Fibroblast of gingiva (primary cell): ENCODE measurements at regions not wholly inside any gene's neighbourhood (a gene's known extent, or its start where the extent isn't known, plus 50 kb on each side); places are given as distances from the start of the nearest gene placed in this dataset.

Experiments
- DNase-seq: peaks from one replicate; pipeline ENCODE4 v3.0.0-alpha.2; 2011; ENCODE audit warnings: low read depth

- DNase-seq, result no peak
Observed at GRCh38 chr4:126682250-126682649, 950.5 kb upstream of the INTU start.

DNA sequence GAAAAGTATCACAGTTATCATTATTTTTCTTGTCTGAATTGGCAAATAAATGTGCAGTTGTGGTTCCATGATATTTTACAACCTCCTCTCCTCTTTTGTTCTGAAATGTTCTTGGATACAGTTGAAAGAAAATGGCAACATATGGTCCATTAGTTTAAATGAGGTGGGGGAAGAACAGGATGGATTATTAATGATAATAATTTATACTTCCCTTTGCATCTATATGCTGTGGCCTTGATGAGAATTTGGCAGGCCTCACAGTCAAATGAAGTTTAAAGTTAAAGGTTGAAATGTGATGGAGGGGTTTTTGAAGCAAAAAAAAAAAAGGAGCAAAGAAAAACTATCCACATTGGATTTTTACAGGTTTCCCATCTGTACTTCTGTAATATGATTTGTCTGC is 946.3 kb upstream of the INTU start:
- no peak for DNase-seq

DNA sequence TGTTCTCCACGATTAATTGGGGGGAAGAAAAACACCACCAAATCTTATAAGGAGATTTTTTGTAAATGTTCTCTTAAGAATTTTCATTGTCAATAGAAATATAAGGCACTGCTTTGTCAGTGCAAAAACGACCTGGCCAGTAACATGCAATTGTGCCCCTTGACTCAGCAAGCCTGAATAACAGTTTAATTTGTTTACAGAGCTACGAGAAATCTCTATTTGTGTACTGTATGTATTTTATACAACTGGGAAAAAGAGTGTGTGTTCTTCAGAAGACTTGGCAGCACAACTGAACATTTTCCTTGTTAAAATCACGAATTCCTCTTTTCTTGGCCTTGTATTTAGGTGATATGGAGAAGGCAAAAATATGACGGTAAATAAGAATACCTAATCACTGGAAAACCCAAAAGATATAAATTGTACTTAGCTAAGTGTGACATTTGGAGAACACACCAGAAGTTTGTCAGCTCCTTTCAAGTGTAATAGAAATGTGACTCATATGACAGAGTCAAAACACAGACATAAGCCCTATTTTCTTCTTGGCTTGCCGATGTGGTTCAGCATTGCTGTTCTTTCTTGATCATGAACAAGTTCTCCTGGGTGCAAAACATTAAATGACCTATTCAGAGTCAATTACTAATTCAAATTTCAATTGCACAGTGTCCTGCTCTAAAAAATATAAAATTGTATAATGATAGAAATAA is 945.0 kb upstream of the INTU start:
- DNase-seq, result no peak

DNA sequence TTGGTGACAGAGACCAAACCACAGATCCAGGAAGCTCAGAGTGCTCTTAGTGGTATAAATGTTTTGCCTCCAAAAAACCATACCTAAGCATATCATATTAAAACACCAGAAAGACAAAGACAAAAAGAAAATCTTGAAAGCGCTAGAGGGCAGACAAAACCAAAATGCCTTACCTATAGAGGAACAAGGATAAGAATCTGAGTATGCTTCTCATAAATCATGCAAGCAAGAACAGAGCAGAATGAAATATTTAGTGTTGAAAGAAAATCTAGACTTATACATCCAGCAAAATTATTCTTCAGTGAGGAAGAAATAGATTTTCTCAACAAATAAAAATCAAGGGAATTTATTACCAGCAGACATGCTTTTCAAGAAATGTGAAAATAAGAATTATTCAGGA is 941.0 kb upstream of the INTU start:
- DNase-seq, result no peak

DNA sequence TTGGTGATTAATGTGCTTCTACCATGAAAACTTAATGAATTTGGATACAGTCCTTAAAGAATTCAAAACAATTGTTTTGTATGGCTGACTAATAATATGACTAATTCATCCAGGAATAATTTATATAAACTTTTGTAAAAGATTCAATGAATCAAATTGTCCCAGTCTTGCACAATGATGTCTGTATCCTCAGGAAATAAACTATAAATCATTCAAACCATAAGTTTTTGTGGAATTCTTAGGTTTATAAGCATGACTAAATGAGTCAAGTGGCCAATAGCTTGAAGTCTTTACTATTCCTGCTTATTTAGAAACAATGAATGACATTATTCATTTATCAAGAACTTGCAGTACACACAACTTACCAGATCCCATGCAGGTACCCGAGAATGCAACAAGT is 935.0 kb upstream of the INTU start:
- peak; percentile 53 for DNase-seq

- DNase-seq, result no peak
Observed at GRCh38 chr4:126698224-126698623, 934.5 kb upstream of the INTU start.

- peak; percentile 27 for DNase-seq
Observed at GRCh38 chr4:126701756-126702155, 931.0 kb upstream of the INTU start.

- no peak for DNase-seq
Observed at GRCh38 chr4:126702747-126703146, 930.0 kb upstream of the INTU start.

GRCh38 chr4:126705266-126705665 is 927.5 kb upstream of the INTU start:
- peak; percentile 42 for DNase-seq

GRCh38 chr4:126708716-126709115 is 924.0 kb upstream of the INTU start:
- DNase-seq, result no peak

DNA sequence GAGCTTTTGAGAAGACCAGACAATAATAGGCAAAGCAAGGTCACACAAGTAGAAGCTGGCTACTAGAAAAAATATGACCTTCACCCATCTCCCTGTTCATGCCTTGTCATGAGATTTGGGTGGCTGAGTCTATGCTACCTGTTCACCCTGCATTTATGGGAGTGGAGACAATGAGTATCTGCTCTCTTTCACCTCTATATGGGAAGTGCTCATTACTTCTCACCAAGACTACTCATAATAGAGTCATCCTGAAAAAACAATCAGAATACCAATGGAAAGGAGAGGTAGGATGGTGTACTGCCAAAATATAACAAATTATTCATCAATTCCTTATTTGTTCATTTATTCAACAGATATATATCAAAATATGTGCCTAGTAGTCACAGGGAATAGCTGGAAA is 921.8 kb upstream of the INTU start:
- no peak for DNase-seq

GRCh38 chr4:126715067-126715466 is 917.7 kb upstream of the INTU start:
- no peak for DNase-seq

GRCh38 chr4:126715681-126716080 is 917.1 kb upstream of the INTU start:
- DNase-seq, result no peak

- DNase-seq, result no peak
Observed at GRCh38 chr4:126718136-126718535, 914.6 kb upstream of the INTU start.

DNA sequence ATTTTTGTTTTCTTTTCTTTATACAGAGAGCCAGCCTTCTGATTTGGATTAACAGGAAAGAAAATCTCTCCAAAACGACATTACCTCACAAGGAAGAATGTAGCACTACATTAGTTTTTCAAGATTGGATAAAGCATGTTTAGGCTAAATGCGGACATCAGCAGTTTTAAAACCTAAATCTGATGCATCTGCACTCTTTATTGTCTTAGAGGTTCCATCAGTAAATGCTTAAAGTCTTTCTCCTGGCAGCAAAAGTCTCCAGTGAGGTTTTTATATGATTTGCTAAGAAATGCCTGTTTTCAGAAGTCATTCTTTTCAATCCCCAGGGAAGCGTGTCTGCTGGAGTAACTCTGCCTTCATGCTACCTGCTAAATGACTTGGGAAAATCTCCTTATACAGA is 912.9 kb upstream of the INTU start:
- no peak for DNase-seq

GRCh38 chr4:126725906-126726305 is 906.9 kb upstream of the INTU start:
- no peak for DNase-seq

GRCh38 chr4:126727461-126727860 is 905.3 kb upstream of the INTU start:
- DNase-seq, result peak; percentile 23

DNA sequence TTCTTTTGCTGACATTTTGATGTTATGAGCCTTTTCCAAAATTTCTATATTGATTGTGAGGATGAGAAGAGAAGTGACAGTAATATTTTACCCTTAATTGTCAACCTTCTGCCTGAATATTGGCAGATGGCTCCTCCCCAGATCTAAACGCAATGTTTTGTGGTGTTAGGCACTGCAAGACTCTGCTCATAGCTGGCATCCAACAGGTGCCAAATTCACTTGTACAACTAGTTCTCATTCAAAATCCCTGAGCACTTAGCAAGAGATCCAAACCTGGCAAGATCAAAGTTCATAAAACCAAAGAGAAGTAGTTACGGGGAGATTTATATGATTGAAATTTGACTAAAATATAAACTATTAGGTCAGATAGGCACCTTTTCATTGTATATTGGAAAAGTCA is 901.7 kb upstream of the INTU start:
- no peak for DNase-seq

DNA sequence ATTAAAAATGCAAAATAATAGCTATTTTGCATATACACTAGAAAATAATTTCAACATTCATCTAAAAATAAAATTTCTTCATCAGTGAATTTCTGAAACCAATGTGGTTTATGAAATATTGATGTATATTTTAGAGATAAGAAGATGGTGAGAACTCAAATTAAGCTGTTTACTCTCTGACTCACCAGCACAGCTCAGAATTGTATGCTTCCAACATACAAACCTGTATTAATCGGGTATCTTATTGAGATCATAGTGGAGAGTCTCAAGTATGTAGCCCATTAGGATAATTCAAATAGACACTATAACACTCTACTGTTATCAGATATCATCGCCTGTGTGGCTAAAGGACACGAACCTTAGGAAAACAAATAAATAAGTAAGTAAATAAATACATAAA is 899.5 kb upstream of the INTU start:
- no peak for DNase-seq

- no peak for DNase-seq
Observed at GRCh38 chr4:126734465-126734864, 898.3 kb upstream of the INTU start.

DNA sequence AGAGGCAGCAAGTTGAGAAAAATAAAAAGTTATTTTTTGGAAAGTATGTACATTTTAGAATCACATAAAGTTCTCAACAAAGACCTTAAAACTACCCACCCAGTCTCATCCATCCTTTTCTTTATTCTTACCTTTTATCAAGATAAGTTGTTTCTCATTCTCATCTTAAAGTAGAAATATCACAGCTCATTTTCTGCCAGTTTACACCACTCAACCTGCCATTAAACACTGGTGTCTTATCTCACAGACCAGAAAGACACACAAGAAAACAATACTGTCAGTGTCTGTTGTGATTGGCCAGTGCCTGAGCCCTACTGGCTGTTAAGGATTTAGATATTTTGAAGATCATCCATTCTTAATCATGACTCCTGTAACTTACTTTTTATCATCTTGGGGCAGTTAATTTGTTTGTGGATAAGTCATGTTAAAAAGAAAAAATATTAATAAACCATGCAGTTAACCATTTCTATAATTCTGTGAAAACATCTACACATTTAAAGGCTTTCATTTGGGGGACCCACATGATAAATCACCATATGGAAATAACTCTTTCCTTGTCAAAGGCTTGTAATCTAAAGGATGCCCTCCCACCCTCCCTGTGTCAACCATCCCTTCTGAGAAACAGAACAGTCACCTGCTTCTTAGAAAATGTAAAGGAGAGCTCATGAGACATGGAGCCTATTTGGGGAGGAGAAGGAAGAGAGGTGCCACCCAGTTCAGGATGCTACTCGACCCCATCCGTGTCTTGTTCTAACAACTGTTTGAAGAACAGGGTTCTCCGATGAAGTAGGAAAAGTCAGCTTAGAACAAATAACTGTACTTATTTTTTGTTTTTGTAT is 897.2 kb upstream of the INTU start:
- DNase-seq, result no peak

DNA sequence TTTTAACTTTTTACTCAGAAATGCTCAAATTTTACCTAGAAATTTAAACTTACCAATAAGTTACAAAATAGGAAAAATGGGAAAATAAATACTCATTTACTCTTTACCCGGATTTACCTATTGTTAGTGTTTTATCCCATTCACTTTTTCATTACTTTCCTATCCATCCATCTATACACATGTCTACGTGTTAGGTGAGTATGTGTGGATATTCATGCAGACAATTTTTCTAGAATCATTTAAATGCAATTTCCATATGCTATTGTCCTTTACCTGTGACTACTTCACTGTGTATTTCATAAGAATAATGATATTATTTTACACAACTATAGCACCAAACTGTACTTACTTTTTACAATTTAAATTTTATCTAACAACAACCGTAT is 896.6 kb upstream of the INTU start:
- no peak for DNase-seq

- DNase-seq, result no peak
Observed at GRCh38 chr4:126737899-126738526, 894.7 kb upstream of the INTU start.
